Testis (tissue), 2 donors: ENCODE measurements at regions not wholly inside any gene's neighbourhood (a gene's known extent, or its start where the extent isn't known, plus 50 kb on each side); places are given as distances from the start of the nearest gene placed in this dataset.

Experiments used
- CTCF ChIP-seq, 3 experiments: fragments of 450-650 bp in 2 of 3; fragments of 200-600 bp in 1 of 3; sonication (generic) in 1 of 3; IDR thresholded peaks; one replicate each; pipeline ENCODE4 v1.5.1; 2016 to 2019; ENCODE audit warnings: antibody characterized with exemption in 3 of 3, mild to moderate bottlenecking in 2 of 3, moderate library complexity in 1 of 3
- POLR2A ChIP-seq: fragments of 450-650 bp; IDR thresholded peaks from one replicate; pipeline ENCODE4 v1.6.1; 2017; ENCODE audit warnings: antibody characterized with exemption, mild to moderate bottlenecking, moderate library complexity

- TF ChIP-seq CTCF (IDR thresholded peaks at IDR 0.05) (no peak), POLR2A (no peak)
These were observed 50.0 kb upstream of the PKP2 start for GRCh38 chr12:32946504-32947131.
